GM11168 (cell line): ENCODE measurements at regions not wholly inside any gene's neighbourhood (a gene's known extent, or its start where the extent isn't known, plus 50 kb on each side); places are given as distances from the start of the nearest gene placed in this dataset.
"Not testable (repeated sequence)": the region's sequence is repeated elsewhere in the genome, so short reads cannot be mapped to it uniquely, and the experiment has no call there.

Source experiments
- in situ Hi-C: fragments of 300-500 bp; cut with MboI; formaldehyde crosslinking; loops from one replicate; pipeline ENCODE4 v1.12.0; 2022; ENCODE audit warnings: low sequenced_read_pairs; ENCODE audit not compliant: unreplicated experiment

GRCh38 chr9:34907044-34907443 lies 51.0 kb upstream of the PHF24 start:
- in situ Hi-C loops, result loop anchor here (5.0 kb wide), 1 partner anchor 80 kb away; the partner anchor contains the start of gene DNAJB5

DNA sequence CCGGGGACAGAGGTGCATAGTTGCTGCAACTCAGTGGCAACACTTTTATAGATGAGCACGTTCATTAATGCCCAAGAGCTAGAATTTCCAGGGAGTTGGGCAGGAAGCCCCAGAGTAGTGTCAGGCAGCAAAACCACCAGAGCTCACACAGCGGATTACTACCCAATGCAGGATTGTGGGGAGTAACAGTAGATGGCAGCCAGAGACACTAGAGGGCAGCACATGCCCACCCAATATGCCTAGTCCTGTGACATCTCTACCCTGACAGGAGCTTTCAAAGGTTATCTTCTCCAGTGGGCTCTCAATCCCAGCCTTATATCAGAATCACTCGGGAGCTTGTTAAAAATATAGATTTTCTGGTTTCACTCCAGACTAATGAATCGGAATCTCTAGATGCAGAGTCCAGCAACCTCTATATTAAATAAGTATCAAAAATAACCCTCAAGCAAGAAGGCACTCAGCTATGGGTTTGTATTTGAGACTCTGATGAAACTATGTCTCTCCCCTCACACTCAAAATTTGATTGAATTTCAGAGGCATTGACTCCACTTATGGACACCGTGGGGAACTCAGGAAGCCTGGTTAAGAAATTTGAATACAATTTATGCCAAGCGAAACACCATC lies 58.4 kb upstream of the PHF24 start:
- in situ Hi-C loops, result loop anchor here (10.0 kb wide), 1 partner anchor 155 kb away; no protein-coding TSS in a partner anchor

DNA sequence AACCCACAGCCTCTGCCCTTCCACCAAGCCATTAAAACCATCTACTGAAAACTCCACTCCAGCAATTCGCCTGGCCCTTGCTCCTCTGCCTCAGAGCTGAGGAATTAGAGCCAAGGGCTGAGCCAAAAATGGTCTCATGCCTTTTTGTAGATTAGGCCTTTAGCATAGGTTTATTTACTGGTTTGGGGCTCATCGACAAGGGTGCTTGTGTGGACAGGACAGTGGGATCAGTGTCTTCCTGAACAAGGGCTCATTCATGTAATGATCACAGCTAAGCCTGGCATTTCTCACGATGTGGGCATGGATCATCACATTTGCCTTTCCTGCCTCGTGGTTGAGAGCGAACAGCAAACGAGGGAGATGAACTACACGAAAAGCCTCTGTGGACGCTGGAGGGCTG lies 59.2 kb upstream of the PHF24 start:
- in situ Hi-C loops, result loop anchor here (10.0 kb wide), 1 partner anchor 156 kb away; no protein-coding TSS in a partner anchor

DNA sequence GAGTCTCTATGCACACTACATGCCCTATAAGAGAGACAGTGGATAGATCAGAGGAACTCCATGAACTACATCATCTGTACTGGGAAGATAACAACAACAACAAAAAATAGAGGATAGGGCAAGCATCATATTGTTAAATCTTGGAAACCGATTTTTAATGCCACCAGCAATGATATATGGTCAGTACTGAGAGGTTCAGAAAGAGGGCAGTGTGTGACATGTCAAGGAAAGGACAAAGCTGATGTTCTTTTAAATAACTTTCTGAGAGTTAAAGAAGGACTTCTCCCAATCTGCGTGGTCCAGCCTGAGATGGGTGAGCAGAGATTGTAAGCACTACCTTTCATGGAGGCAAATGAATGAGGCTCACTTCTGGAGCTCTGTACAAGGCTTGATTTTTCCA lies 62.0 kb upstream of the PHF24 start:
- in situ Hi-C loops, result loop anchor here (10.0 kb wide), 1 partner anchor 159 kb away; no protein-coding TSS in a partner anchor

DNA sequence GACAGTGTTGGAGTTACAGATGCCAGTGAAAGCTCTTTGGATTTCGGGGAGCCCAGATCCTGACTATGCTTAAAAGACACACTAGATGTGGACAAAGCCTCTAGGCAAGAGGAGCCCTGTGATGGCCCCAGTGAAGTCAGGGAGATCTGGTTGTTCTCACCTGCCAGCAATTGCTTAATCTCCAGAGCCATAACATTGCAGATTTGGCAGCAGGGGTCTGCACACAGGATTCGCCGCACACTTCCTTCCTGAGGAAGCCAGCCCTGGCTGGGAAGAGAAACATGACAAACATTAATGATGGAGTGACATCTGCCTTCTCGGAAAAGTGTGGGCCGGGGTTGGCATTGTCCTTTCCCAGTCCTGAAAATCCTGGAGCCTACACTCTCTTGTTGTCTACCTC lies 65.2 kb upstream of the PHF24 start:
- in situ Hi-C loops, result loop anchor here (10.0 kb wide), 1 partner anchor 162 kb away; no protein-coding TSS in a partner anchor

GRCh38 chr9:34891386-34891785 lies 66.7 kb upstream of the PHF24 start:
- in situ Hi-C loops, result loop anchor here (10.0 kb wide), 1 partner anchor 163 kb away; no protein-coding TSS in a partner anchor

DNA sequence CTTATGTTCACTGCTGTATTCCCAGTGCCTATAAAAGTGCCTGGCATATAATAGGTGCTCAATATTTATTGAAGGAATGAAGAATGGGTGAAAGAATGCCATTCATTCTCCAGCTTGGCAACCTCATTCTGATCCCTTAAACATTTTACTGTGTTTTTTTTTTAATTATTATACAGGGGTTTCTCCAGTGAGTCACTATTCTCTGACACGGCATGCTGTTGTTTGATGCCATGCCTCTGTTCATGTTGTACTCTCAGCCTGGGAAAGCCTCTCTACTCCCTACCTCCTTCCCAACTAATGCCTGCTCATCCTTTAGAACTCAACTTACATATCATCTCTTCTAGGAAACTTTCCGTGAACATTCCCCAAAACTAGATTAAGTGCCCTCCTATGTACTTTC lies 70.2 kb upstream of the PHF24 start:
- in situ Hi-C loops, result no loop called here

DNA sequence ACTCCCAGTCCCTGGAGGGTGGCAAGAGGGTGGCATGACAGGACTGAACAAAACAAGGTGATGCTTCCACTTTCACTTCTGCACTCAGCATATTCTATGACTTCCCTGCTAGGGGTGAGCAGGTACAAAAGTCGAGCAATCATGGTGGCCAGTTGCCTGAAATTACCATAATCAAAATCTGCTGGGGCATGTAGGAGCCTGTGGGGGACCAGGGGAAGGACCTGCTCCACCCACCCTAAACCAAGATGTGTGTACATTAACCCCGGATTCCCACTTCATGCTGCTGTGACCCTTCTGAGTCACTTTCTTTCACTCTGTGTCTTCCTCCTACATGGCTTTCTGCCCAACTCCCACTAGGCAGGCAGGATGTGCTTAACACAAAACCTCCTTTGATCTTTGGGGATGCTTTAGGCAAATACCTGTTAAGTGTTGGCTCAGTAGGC lies 73.3 kb upstream of the PHF24 start:
- in situ Hi-C loops, result no loop called here

DNA sequence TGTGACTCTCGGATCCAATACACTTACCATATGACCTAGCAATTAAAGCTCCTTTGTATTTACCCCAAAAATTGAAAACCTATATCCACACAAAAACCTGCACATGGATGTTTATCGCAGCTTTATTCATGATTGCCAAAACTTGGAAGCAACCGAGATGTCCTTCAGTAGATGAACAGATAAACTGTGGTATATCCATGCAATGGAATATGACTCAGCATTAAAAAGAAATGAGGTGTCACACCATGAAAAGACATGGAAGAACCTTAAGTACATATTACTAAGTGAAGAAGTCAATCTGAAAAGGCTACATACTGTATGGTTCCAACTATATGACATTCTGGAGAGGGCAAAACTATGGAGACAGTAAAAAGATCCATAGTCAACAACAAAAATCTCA lies 82.0 kb upstream of the PHF24 start:
- in situ Hi-C loops, result no loop called here

DNA sequence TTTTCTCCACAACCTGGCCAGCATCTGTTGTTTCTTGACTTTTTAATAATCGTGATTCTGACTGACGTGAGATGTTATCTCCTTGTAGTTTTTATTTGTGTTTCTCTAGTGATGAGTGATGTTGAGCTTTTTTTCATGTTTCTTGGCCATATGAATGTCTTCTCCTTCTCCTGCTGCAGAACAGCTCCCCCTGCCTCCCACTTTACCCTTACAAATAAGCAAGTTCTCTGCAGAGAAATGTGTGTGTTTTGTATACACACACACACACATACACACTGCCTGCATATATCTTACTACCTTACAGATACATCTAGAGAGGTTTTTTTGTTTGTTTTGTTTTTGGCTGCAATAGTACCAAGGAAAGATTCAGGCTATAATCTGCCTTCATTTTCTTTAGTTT lies 88.7 kb upstream of the PHF24 start:
- in situ Hi-C loops, result no loop called here

- in situ Hi-C loops, result no loop called here
These were observed 91.5 kb upstream of the PHF24 start for GRCh38 chr9:34866614-34867013.

DNA sequence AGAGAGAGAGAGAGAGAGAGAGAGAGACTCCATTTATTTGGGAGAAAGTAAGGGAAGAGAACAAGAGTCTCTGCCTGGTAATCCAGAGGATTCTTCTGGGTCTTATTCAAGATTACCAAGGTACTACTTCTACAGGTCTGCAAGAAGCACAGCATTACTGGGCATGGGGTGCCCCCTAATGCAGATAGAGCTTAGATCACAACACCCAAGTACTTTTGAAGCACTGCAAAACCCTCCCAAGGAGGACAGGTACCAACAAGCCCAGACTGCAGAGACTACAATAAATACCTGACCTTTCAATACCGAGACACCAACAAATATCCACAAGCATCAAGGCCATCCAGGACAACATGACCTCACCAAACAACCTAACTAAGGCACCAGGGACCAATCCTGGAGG lies 94.7 kb upstream of the PHF24 start:
- in situ Hi-C loops, result no loop called here

DNA sequence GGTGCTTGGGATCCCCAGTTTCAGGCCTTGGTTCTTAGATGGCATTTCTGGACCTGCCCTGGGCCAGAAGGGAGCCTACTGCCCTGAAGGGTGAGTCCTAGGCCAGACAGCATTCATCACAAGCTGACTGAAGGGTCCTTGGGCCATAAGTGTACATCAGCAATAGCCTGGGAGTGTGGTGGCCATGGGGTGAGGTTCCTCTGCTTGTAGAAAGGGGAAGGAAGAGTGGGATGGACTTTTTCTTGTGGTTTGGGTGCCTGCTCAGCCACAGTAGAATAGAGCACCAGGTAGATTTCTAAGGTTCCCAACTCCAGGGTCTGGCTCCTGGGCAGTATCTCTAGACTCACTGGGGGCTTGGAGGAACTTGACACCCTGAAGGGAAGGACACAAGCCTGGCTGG lies 95.2 kb upstream of the PHF24 start:
- in situ Hi-C loops, result no loop called here

- in situ Hi-C loops, result no loop called here
These were observed 96.0 kb upstream of the PHF24 start for GRCh38 chr9:34862043-34862442.

- in situ Hi-C loops, result not testable (repeated sequence)
These were observed 103.1 kb upstream of the PHF24 start for GRCh38 chr9:34855016-34855415.

GRCh38 chr9:34830068-34830467 lies 120.1 kb upstream of the CCL21 start:
- in situ Hi-C loops, result no loop called here

GRCh38 chr9:34826999-34827538 lies 117.1 kb upstream of the CCL21 start:
- in situ Hi-C loops, result no loop called here

GRCh38 chr9:34825775-34826174 lies 115.8 kb upstream of the CCL21 start:
- in situ Hi-C loops, result no loop called here

DNA sequence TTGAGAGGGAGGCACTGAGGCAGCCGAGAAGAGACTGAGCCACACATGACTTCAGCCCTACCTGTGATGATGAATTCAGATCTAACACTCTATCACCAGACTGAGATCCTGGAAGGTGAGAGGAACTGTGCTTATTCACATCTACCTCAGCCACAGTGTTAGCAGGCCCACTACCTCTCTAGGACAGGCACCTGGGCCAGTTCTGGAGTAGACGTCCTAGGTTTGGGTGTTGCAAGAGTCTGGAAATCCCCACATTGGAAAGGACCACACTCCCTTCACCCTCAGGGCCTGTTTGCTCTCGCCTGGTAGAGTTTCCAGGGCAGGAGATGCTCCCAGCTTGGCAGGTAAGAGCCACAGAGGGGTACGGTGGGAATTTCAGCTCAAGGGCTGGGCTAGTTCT lies 113.8 kb upstream of the CCL21 start:
- in situ Hi-C loops, result no loop called here

DNA sequence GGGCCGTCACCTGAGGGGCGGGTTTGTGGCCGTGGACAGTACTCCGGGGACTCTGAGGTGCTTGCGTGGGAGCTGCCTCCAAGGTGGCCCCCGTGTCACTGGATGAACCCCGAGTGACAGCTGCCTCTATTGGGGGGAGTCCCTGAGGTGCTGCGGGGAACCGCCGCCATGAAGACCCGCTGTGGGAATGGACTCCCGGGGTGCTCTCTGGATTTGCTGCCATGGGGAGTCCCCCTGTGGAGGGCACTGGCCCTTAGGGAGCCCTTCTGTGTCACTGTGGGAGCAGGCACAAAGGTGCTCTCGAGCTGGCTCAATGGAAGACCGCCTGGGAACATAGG lies 100.2 kb upstream of the CCL21 start:
- in situ Hi-C loops, result no loop called here

GRCh38 chr9:34809504-34810186 lies 99.7 kb upstream of the CCL21 start:
- in situ Hi-C loops, result no loop called here

GRCh38 chr9:34802916-34803315 lies 93.0 kb upstream of the CCL21 start:
- in situ Hi-C loops, result no loop called here
